ENCODE measurements at regions not wholly inside any gene's neighbourhood (a gene's known extent, or its start where the extent isn't known, plus 50 kb on each side); places are given as distances from the start of the nearest gene placed in this dataset.

DNA sequence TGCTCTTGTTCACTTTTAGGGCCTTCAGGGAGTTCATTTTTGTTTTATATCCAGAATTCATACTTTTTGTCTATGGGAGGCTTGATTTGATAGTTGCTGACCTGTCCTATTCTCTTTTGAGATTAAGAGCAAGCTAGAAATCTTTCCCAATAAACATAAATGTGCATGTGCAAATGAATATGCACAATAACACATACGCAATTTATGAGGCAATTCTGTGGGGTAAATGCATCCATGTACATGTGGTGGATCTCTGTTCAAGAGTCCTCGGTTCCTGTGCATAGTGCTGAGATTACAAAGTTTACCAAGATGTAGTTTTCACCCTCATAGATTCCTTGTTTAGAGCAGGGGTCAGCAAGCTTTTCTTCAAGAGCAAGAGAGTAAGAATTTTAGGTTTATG lies 640.7 kb downstream of the EDEM1 start:
- H3K36me3 ChIP-seq (ENCODE audit: control insufficient read depth in 2 of 3, insufficient read depth in 3 of 3, low read length in 3 of 3), result no peaks in the 10 kb centered on the region
- H3K9ac ChIP-seq (ENCODE audit: low read length in 3 of 3), result no peak overlapping the region
- no peak overlapping the region for H3K4me3 ChIP-seq (ENCODE audit: low read length in 3 of 3)
- no peaks in the 10 kb centered on the region for H3K4me1 ChIP-seq (ENCODE audit: control insufficient read depth in 2 of 3, insufficient read depth in 2 of 3, low read depth in 1 of 3, low read length in 3 of 3)
- DNase-seq (no peak), FAIRE-seq (no peak)
- peaks cover 0 to 7% (median 0%) of the 10 kb centered on the region in 3 donors for H3K9me3 ChIP-seq (ENCODE audit: control insufficient read depth in 2 of 3, insufficient read depth in 1 of 3, low read length in 3 of 3)
- H3K27ac ChIP-seq (ENCODE audit: low read depth in 2 of 2, low read length in 2 of 2), result no peak overlapping the region
- no peaks in the 10 kb centered on the region for H3K27me3 ChIP-seq (ENCODE audit: control insufficient read depth, insufficient read depth, low read length)
- TF ChIP-seq, protein P1, sequence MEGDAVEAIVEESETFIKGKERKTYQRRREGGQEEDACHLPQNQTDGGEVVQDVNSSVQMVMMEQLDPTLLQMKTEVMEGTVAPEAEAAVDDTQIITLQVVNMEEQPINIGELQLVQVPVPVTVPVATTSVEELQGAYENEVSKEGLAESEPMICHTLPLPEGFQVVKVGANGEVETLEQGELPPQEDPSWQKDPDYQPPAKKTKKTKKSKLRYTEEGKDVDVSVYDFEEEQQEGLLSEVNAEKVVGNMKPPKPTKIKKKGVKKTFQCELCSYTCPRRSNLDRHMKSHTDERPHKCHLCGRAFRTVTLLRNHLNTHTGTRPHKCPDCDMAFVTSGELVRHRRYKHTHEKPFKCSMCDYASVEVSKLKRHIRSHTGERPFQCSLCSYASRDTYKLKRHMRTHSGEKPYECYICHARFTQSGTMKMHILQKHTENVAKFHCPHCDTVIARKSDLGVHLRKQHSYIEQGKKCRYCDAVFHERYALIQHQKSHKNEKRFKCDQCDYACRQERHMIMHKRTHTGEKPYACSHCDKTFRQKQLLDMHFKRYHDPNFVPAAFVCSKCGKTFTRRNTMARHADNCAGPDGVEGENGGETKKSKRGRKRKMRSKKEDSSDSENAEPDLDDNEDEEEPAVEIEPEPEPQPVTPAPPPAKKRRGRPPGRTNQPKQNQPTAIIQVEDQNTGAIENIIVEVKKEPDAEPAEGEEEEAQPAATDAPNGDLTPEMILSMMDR (IDR thresholded peaks at IDR 0.05; ENCODE audit: borderline replicate concordance, extremely low read depth, insufficient read depth), result no peak
- intact Hi-C loops (cut with DNase I), result no loop called here

DNA sequence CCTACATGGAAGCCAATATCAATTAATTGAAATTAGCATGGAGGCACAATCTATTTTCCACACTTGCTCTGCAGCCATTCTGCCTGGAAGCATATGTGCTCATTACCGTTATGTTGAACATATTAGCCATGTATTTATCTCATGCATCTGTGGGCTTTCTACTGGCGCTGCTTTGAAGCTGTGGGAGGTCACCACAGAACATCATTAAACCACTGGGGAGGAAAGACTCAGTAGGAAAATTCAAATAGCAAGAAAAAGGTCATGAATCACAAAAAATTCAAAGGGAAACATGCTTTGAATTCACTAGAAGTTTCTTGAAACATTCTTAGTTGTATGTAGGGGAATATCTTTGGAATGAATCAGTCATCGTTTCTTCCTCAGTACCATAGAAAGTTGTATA lies 652.5 kb downstream of the EDEM1 start:
- intact Hi-C loops (cut with DNase I), result no loop called here
- FAIRE-seq (no peak), DNase-seq (peak in 1 of 5 donors; percentile 12)
- Histone ChIP-seq H3K27me3 (ENCODE audit: control insufficient read depth, insufficient read depth, low read length) (no peaks in the 10 kb centered on the region), H3K36me3 (ENCODE audit: control insufficient read depth in 2 of 3, insufficient read depth in 3 of 3, low read length in 3 of 3) (no peaks in the 10 kb centered on the region), H3K9ac (ENCODE audit: low read length in 3 of 3) (no peak overlapping the region), H3K4me3 (ENCODE audit: low read length in 3 of 3) (no peak overlapping the region), H3K9me3 (ENCODE audit: control insufficient read depth in 2 of 3, insufficient read depth in 1 of 3, low read length in 3 of 3) (no peaks in the 10 kb centered on the region), H3K4me1 (ENCODE audit: control insufficient read depth in 2 of 3, insufficient read depth in 2 of 3, low read depth in 1 of 3, low read length in 3 of 3) (no peaks in the 10 kb centered on the region), H3K27ac (ENCODE audit: low read depth in 2 of 2, low read length in 2 of 2) (no peak overlapping the region)
- TF ChIP-seq, protein P1 (IDR thresholded peaks at IDR 0.05; ENCODE audit: borderline replicate concordance, extremely low read depth, insufficient read depth), result no peak

DNA sequence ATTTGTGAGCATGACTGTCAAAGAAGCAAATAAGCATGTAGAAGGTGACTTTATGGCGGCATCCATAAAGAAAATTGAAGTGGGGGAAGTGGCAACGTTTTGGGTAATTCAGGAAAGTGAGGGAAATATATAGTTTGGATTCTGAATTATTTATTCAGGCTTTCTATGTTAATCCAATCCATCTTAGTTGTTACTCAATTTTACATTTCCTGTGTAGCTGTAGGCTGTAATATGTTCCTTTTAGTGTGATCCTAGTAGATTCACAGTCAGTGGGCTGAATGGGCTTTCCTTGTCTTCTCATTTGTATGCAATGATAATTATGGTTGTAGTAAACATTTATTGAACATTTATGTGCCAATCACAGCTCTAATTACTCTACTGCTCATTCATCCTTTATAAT lies 654.1 kb downstream of the EDEM1 start:
- Histone ChIP-seq H3K4me1 (ENCODE audit: control insufficient read depth in 2 of 3, insufficient read depth in 2 of 3, low read depth in 1 of 3, low read length in 3 of 3) (no peaks in the 10 kb centered on the region), H3K4me3 (ENCODE audit: low read length in 3 of 3) (no peak overlapping the region), H3K27me3 (ENCODE audit: control insufficient read depth, insufficient read depth, low read length) (no peaks in the 10 kb centered on the region), H3K27ac (ENCODE audit: low read depth in 2 of 2, low read length in 2 of 2) (no peak overlapping the region), H3K9ac (ENCODE audit: low read length in 3 of 3) (no peak overlapping the region), H3K36me3 (ENCODE audit: control insufficient read depth in 2 of 3, insufficient read depth in 3 of 3, low read length in 3 of 3) (no peaks in the 10 kb centered on the region), H3K9me3 (ENCODE audit: control insufficient read depth in 2 of 3, insufficient read depth in 1 of 3, low read length in 3 of 3) (no peaks in the 10 kb centered on the region)
- intact Hi-C loops (cut with DNase I), result no loop called here
- no peak for DNase-seq
- no peak for FAIRE-seq
- TF ChIP-seq, protein P1 (IDR thresholded peaks at IDR 0.05; ENCODE audit: borderline replicate concordance, extremely low read depth, insufficient read depth), result no peak

DNA sequence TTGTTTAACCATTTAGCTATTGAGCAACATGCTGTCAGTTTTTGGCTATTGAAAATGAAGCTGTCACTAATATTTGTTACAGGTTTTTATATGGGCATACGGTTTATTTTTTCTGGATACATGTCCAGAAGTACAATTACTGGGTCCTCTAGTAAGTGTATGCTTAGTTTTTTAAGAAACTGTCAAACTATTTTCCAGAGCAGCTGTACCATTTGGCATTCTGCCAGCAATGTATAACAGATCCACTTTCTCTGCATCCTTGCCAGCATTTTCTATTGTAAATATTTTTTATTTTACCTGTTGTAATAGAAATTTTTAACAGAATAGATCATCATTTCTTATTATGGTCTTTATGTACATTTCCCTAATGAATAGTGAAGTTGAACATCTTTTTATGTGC lies 658.8 kb downstream of the EDEM1 start:
- DNase-seq, result peak in 1 of 5 donors; percentile 3
- intact Hi-C loops (cut with DNase I), result no loop called here
- TF ChIP-seq, protein P1 (IDR thresholded peaks at IDR 0.05; ENCODE audit: borderline replicate concordance, extremely low read depth, insufficient read depth), result no peak

More for the DNA sequence above, 658.8 kb downstream of the EDEM1 start:
- FAIRE-seq, result no peak
- Histone ChIP-seq H3K4me1 (ENCODE audit: control insufficient read depth in 2 of 3, insufficient read depth in 2 of 3, low read depth in 1 of 3, low read length in 3 of 3) (no peaks in the 10 kb centered on the region), H3K4me3 (ENCODE audit: low read length in 3 of 3) (no peak overlapping the region), H3K9ac (ENCODE audit: low read length in 3 of 3) (no peak overlapping the region), H3K36me3 (ENCODE audit: control insufficient read depth in 2 of 3, insufficient read depth in 3 of 3, low read length in 3 of 3) (no peaks in the 10 kb centered on the region), H3K27ac (ENCODE audit: low read depth in 2 of 2, low read length in 2 of 2) (no peak overlapping the region), H3K27me3 (ENCODE audit: control insufficient read depth, insufficient read depth, low read length) (no peaks in the 10 kb centered on the region), H3K9me3 (ENCODE audit: control insufficient read depth in 2 of 3, insufficient read depth in 1 of 3, low read length in 3 of 3) (no peaks in the 10 kb centered on the region)

All from kidney (tissue), 13 donors.